SW480 (cell line): ENCODE measurements at regions not wholly inside any gene's neighbourhood (a gene's known extent, or its start where the extent isn't known, plus 50 kb on each side); places are given as distances from the start of the nearest gene placed in this dataset.
A peak's percentile ranks its signal among the peaks of the same experiment; 100 is the strongest.

Experiments
- DNase-seq: peaks from one replicate; pipeline ENCODE4 v3.0.0-alpha.2; 2016; ENCODE audit warnings: low spot score

- DNase-seq: no peak
Measured at GRCh38 chr16:7183768-7184167, 148.9 kb upstream of the RBFOX1 start.

- DNase-seq: peak; percentile 2
Measured at GRCh38 chr16:7182510-7183109, 150.0 kb upstream of the RBFOX1 start.

- no peak for DNase-seq
Measured at GRCh38 chr16:7177875-7178274, 154.8 kb upstream of the RBFOX1 start.

- DNase-seq: no peak
Measured at GRCh38 chr16:7171151-7171550, 161.5 kb upstream of the RBFOX1 start.

GRCh38 chr16:7167626-7168025 lies 165.0 kb upstream of the RBFOX1 start:
- no peak for DNase-seq

- no peak for DNase-seq
Measured at GRCh38 chr16:7161891-7162290, 170.8 kb upstream of the RBFOX1 start.

GRCh38 chr16:7160093-7160492 lies 172.6 kb upstream of the RBFOX1 start:
- DNase-seq: no peak

- DNase-seq: no peak
Measured at GRCh38 chr16:7158481-7158880, 174.2 kb upstream of the RBFOX1 start.

- no peak for DNase-seq
Measured at GRCh38 chr16:7150230-7150629, 182.4 kb upstream of the RBFOX1 start.

GRCh38 chr16:7148606-7149005 lies 184.0 kb upstream of the RBFOX1 start:
- no peak for DNase-seq

GRCh38 chr16:7140899-7141298 lies 191.7 kb upstream of the RBFOX1 start:
- no peak for DNase-seq

GRCh38 chr16:7137560-7138330 lies 194.9 kb upstream of the RBFOX1 start:
- no peak for DNase-seq

GRCh38 chr16:7132465-7132864 lies 200.2 kb upstream of the RBFOX1 start:
- no peak for DNase-seq

GRCh38 chr16:7124701-7125100 lies 207.9 kb upstream of the RBFOX1 start:
- no peak for DNase-seq

GRCh38 chr16:7124242-7124641 lies 208.4 kb upstream of the RBFOX1 start:
- no peak for DNase-seq

- no peak for DNase-seq
Measured at GRCh38 chr16:7116734-7117133, 215.9 kb upstream of the RBFOX1 start.

- no peak for DNase-seq
Measured at GRCh38 chr16:7115898-7116297, 216.7 kb upstream of the RBFOX1 start.

- no peak for DNase-seq
Measured at GRCh38 chr16:7113949-7114348, 218.7 kb upstream of the RBFOX1 start.

- no peak for DNase-seq
Measured at GRCh38 chr16:7113395-7113794, 219.2 kb upstream of the RBFOX1 start.

- DNase-seq: no peak
Measured at GRCh38 chr16:7111265-7111664, 221.4 kb upstream of the RBFOX1 start.

- DNase-seq: no peak
Measured at GRCh38 chr16:7107436-7107835, 225.2 kb upstream of the RBFOX1 start.

GRCh38 chr16:7103056-7103455 lies 229.6 kb upstream of the RBFOX1 start:
- DNase-seq: no peak

GRCh38 chr16:7101054-7101453 lies 231.6 kb upstream of the RBFOX1 start:
- DNase-seq: no peak

GRCh38 chr16:7097518-7097917 lies 235.1 kb upstream of the RBFOX1 start:
- DNase-seq: no peak
